ENCODE measurements at regions not wholly inside any gene's neighbourhood (a gene's known extent, or its start where the extent isn't known, plus 50 kb on each side); places are given as distances from the start of the nearest gene placed in this dataset.
"Not testable (repeated sequence)": the region's sequence is repeated elsewhere in the genome, so short reads cannot be mapped to it uniquely, and the experiment has no call there.

DNA sequence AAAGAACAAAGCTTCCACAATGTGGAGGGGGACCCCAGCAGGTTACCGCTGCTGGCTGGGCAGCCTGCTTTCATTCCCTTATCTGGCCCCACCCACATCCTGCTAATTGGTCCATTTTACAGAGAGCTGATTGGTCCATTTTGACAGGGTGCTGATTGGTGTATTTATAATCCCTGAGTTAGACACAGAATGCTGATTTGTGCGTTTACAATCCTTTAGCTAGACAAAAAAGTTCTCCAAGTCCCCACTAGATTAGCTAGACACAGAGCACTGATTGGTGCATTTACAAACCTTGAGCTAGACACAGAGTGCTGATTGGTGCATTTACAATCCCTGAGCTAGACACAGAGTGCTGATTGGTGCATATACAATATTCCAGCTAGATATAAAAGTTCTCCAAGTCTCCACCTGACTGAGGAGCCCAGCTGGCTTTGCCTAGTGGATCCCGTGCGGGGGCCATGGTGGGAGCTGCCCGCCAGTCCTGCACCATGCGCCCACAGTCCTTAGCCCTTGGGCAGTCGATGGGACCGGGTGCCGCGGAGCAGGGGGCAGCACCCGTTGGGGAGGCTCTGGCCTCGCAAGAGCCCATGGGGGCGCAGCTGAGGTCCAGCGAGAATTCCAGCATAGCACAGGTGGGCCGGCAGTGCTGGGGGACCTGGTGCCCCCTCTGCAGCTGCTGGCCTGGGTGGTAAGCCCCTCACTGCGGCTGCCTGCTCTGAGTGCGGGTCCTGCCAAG lies 88.8 kb upstream of the MYLIP start:
- DNase-seq = not testable (repeated sequence)

DNA sequence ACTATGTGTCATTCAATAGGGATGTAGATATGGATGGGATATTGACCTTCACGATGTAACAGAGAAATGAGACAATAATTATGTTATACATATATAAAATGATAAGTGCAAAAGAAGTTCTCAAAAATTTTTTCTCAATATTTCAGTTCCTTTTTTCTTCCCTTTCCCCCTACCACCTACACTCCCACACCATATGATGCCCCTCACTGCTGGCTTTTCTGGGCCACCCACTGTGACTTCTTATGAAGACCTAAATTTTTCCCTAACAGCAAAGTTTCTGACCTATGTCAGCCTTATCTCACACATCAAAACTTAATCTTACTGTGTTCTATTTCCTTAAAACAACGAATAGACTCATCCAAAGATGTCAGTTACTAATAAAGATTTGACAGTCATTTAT lies 89.9 kb upstream of the MYLIP start:
- no peak for DNase-seq

- no peak for DNase-seq
Observed at GRCh38 chr6:16035488-16036080, 93.3 kb upstream of the MYLIP start.

DNA sequence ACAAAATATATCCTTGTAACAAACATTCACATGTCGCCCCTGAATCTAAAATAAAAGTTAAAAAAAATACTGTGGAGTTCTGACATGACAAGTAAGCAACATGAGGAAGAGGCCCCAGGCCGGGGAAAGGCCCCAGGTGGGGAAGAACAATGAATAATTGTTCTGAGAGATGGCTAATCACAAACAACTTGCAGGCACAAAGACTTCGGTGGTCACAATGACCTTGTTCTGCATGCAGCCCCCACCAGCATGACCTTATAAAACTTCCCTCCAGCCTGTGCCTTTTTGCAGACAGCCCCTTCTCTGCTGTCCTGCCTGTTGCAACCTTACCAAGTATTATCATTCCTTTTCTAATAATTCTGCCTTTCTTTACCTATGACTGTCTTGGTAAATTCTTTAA lies 95.7 kb upstream of the MYLIP start:
- no peak for DNase-seq

DNA sequence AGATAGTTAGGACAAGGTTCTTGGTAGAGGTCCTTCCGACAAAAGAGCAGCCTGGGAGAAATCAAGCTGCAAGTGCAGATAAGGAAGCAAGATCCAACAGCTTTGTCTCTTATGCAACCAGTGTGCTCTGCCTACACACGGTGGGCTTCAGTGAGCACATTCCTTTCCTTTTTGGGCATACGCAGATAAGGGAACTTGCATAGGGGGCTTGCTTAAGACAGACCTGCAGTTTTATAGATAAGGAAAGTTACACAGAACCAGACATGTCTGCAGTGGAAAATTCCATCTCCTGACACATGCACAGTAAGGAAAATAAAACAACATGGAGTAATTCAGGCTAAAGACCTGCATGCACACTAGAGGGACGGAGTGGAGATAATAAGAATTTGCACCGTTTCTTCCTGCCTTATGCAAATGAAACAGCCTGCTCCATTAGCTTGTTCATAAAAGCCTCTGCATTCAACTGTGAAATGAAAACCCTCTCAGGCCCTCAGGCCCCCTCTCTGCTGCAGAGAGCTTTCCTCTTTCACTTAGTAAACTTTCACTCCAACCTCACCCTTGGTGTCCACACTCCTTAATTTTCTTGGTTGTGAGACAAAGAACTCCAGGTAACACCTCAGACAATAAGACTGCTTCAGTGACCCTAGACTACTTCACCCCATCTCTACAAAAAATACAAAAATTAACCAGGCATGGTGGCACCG lies 97.5 kb upstream of the MYLIP start:
- DNase-seq = no peak

DNA sequence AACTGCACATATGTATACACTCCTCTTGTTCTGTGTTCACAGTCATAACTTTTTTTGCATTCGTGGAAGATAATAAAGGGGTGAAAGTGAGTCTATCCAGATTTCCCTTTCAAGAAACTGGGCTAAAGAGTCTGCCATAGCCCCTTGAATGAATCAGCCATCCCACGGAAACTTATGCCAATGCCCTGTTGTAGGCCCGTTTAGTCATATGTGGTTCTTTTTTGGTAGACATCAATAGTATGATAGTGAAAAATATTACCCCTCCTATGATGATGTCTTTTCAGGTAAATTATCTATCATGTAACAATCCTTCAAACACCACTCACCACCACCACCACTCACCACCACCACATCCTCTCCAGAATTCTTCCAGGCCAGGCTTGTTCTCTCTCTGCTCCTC lies 99.9 kb upstream of the MYLIP start:
- no peak for DNase-seq

- DNase-seq = no peak
Observed at GRCh38 chr6:16020259-16020658, 108.6 kb upstream of the MYLIP start.

DNA sequence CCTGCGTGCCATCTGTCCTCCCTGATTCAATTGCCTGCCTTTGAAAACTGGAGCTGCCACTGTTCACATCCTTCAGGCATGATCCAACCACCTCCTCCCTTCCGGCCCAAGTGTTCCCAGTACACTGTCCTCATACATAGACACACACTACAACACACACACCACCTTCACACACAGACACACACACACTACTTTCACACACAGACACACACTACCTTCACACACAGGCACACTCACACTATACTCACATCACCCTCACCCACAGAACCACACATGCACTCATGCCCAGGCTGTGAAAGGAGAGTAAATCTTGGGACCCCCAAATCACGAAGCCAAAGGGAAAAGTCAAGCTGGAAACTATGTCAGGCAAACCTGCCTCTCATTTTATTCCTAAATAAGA lies 109.4 kb upstream of the MYLIP start:
- DNase-seq = no peak

- no peak for DNase-seq
Observed at GRCh38 chr6:16018626-16019025, 110.3 kb upstream of the MYLIP start.

GRCh38 chr6:16014325-16014724 lies 114.6 kb upstream of the MYLIP start:
- not testable (repeated sequence) for DNase-seq

- DNase-seq = no peak
Observed at GRCh38 chr6:16007146-16007545, 121.7 kb upstream of the MYLIP start.

- DNase-seq = no peak
Observed at GRCh38 chr6:16006681-16007080, 122.2 kb upstream of the MYLIP start.

- no peak for DNase-seq
Observed at GRCh38 chr6:16004934-16005679, 123.8 kb upstream of the MYLIP start.

- DNase-seq = no peak
Observed at GRCh38 chr6:16003197-16003491, 125.7 kb upstream of the MYLIP start.

DNA sequence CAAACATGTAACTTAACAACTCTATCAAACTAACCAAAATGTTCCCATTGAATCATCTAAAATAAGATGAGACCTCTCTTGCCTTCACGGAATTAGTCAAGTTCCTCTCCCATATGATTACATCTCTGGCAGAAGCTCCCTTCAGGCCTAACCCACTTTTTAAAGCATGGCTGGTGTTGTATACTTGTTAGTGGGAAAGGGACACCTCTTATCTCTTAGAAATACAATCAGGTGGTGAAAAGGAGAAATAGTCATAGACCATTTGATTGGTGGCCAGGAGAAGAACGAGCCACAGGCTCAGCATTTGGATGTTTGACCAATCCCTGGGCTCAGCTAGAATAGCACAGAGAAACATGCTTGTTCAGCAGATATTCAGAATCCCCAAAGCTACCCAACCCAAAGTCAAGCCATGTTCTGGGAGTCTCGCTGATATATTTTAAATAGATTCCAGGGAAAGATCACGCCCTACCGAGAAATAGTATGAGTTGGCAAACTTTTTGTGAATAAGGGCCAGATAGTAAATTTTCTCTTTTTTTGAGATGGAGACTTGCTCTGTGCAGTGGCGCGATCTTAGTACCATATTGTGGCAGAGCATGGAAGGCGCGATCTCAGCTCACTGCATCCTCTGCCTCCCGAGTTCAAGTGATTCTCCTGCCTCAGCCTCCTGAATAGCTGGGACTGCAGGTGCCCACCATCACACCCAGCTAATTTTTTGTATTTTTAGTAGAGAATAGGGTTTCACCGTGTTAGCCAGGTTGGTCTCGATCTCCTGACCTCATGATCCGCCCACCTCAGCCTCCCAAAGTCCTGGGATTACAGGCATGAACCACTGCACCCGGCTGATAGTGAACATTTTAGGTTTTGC lies 126.3 kb upstream of the MYLIP start:
- DNase-seq = no peak

DNA sequence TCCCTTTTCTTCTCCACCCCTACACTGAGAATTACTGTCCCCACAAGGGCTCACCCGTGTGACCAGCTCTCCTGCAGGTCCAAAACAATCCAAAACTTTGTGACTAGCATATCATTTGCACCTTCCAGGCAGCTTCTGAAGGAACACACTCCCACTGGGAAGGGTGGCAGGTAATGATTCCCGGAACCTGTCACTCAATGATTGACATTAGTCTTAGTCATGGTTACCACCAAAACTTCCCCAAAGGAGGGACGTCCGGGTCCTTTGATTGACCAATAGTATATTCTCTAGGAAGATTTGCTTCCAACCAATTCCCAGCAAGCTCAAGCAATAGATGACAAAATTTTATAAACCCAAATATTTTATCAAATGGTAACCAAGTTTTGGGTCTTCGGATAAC lies 127.7 kb upstream of the MYLIP start:
- no peak for DNase-seq

- no peak for DNase-seq
Observed at GRCh38 chr6:15999201-15999600, 129.7 kb upstream of the MYLIP start.

- DNase-seq = no peak
Observed at GRCh38 chr6:15997586-15998388, 131.1 kb upstream of the MYLIP start.

DNA sequence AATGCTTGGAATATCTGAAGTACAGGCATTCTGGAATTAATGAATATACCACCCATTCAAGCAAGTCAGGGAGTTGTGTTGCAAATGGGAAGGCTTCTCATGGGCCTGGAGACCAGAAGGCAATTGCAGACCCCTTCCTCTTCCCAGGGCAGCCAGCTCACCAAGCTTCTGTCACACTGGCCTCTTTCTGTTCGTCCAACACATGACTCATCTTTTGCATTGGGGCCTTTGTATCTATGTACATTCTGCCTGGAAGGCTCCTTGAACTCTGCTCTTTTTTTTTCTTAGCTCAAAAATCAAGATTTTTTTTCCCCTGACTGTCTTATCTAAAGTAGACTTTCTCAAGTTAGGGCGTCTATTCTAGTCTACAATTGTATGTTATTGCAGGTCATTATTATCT lies 132.9 kb upstream of the MYLIP start:
- no peak for DNase-seq

DNA sequence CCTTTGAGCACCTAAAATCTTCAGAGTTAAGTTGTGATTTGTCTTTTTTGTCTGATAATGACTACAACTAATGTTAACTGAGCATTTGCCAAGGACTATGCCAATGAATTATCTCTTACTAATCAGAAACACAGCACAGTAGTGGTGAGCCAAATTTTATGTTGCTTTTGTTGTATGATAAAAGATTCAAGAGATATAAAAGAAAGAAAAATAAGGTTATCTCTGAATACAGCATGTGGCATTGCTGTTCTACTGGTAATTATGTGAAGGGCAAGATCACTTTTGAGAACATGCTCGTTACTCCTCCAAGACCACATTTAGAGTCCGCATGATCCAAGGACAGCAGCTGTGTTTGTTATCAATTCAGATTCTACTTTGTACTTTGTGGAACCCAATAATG lies 133.4 kb upstream of the MYLIP start:
- no peak for DNase-seq

- DNase-seq = no peak
Observed at GRCh38 chr6:15994814-15995459, 133.9 kb upstream of the MYLIP start.
